D341Med (cell line): ENCODE measurements at regions not wholly inside any gene's neighbourhood (a gene's known extent, or its start where the extent isn't known, plus 50 kb on each side); places are given as distances from the start of the nearest gene placed in this dataset.

Experiments used
- DNase-seq: peaks from one replicate; pipeline ENCODE4 v3.0.0; 2012; ENCODE audit warnings: low spot score

DNA sequence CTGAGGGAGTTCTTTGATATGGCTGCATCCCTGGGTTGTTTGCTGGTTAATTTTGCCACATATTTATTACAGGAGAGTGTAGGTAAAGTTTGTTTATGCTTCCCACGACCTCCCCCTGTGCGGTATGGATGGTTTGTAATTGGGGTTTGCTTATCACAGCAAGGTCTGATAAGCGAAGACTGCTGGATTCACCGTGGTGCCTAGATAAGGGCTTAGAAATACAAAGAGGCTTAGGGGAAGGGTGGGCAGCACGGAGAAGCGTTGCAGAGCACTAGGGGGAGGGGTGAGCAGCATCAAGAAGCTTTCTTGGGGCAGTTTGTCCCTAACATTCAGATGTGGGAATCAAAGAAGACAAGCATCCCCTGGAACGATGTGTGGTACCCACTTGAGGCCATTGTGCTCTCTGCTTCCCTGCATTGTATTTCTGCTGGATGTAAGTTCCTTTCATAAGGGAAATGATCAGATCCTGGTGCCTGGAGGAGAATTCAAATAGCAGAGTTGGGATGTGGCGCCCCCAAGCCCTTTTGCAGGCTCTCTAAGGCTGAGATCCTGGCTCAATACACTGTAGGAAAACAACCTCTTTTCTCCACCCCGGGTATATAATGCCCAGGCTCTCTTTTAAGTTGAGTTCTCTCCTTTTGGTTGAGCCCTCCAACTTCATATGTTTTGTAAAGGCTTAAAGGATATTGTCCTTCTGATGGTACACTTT lies 598.1 kb upstream of the ADGRL4 start:
- no peak for DNase-seq

DNA sequence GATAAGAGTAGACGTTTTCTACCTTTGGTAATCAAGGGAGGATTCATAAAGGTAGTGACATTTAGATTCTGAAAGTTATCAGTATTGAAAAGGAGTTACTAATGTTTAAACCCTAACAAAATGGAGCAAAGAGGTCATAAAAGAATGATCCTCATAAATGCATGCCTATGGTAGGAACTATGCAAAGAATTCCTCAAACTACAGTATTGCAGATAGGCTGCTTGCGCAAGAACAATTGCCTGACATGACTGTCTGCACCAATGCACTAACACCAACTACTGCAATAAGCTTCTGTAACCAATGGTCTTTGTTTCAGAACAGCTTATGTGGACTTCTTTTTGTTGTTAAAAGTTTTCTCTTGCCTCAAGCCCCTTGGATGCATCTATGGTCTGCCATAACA lies 597.3 kb upstream of the ADGRL4 start:
- DNase-seq: no peak

DNA sequence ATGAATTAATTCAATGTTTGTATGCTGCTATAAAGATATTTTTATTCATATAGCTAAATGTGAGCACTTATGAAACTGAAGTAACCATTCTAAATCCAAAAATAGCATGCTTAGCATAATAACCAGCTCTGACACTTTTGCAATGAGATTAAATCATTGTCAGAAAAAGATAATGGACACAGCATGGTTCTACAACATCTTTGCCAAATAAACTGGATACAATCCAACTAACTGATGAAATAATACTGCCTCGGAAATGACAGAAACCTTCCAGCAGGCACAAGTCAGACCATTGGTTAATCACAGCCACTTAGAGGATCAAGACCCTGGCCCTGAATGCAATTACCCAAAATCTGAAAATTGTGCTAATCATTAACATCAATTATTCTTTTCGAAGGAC lies 592.7 kb upstream of the ADGRL4 start:
- DNase-seq: peak; percentile 30

DNA sequence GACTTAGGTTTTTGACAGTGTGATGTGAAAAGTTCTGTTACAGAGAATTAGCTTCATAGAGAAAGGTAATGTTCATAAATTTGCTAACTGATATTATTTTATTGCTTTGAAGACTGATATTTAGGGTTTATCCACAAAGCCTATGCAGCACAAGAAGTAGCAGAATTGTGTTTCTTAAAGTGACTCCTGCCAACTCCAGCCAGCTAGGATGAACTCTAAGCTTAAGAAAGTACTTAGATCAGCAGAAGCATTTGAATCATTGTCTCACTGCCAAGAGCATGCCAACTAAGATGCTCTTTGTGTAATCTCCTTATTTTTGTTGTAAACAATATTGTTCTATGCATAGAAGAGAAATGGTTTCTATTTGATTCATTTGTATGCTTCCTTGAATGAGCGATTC lies 589.4 kb upstream of the ADGRL4 start:
- DNase-seq: no peak

DNA sequence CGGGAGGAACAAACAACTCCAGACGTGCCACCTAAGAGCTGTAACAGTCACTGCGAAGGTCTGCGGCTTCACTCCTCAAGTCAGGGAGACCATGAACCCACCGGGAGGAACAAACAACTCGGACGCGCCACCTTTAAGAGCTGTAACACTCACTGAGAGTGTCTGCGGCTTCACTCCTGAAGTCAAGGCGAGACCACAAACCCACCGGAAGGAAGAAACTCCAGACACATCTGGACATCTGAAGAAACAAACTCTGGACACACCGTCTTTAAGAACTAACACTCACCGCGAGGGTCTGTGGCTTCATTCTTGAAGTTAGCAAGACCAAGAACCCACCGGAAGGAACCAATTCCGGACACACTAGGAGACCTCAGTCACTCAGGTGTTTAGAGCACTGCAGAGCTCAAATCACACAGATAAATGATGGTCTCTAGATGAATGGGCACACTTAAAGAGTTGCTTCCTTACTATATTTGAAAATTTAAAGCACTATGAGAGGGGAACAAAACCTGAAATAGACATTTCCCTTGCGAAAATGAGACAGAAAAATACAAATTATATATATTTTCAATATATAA lies 587.7 kb upstream of the ADGRL4 start:
- no peak for DNase-seq

DNA sequence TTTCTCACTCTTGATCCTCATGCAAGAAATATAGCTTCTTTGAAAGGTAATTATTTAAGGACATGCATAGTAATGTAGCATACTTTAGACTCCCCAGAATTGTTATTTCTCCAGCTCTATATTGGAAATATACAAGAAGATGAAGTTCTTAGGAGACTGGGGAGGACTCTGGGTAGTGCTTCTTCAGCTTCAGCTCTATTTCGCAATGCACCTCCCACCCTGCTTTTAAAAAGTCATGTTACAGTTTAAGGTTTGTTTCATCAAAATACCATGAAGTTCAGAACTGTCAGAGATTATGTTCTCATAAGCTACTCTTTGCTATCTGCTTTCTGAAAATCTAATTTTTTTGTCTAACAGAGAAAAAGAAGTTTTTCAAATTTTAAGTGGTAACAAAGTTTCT lies 586.2 kb upstream of the ADGRL4 start:
- no peak for DNase-seq

DNA sequence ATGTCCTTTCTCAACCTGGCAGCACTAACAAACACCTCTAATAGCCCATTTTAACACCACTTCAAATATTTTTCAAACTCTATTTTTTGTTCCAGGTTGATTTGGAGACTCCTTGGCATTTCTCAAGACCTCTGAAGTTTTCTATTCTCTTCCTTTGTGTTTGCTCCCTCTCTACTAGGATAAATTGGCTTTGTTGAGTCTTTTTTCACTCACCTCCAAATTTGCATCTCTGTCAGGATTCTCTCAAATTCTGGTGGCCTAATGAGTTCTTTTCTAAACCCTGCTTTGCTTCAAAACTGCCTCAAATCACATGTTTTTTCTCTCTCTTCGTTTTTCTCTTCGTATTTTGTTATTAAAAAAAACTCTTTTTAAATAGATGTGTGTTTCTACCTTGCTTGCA lies 582.2 kb upstream of the ADGRL4 start:
- no peak for DNase-seq

DNA sequence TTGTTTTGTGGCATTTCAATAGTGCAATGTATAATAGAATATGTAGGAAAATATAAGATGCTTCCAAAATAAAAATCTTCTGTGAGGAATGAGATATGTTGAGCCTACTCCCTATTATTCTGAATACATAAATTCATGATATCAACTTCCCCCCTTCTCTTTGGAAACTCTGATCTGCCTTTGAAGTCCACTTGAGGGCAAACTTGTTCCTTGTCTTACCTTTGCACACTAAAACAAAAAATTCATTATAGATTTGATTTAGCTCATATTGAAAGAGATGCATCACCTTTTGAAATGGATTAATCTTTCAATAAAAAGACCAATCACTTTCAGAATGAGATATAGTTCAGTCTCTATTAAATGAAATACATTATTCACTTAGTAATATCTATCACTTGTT lies 580.7 kb upstream of the ADGRL4 start:
- DNase-seq: no peak

DNA sequence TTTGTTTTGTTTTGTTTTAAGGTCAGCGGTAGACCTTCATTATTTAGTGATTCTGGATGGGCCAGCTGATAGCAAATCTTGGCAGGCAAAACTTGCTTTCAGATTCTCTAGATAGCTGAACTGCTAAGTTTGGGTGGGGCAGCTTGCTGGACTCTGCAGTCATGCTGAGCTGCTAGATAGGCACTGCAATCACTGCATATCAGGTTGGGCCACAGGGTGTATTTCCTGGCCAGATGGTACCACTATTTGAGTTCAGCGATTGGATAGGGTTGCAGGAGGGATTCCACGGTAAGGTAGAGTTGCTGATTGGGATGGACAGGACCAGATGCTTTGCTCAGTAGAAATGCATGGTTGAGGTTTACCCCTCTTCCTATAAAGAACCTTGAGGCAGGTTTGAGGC lies 579.3 kb upstream of the ADGRL4 start:
- no peak for DNase-seq

DNA sequence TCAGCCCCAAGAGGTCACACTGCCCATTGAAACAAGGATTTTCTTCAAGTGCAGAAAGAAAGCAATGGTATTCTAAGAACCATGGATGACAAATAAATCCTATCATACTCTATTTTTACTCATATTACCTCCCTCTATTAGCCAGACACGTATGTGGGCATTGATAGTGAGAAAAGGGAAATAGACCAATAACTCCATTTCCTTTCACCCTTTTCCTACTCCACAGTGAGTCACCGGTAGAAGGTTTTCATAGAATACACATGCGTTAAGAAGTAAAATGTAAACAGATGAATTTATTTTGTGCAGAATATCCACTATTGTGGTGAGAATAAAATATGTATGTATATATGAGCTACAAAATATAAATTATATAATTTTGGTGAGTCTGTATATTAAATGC lies 568.9 kb upstream of the ADGRL4 start:
- no peak for DNase-seq

DNA sequence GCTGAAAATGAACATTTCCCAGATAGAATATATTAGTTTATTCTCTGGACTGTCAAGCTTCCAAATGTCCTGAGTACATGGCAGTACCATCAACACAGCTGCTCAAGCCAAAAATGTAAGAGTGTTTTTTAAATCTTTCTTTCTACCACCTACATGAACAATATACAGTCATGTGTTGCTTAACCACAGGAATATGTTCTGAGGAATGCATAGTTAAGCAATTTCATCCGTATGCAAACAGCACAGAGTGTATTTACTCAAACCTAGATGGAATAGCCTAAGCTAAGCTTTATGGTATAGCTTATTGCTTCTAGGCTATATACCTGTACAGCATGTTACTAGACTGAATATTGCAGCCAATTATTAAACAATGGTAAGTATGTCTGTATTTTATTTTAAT lies 561.9 kb upstream of the ADGRL4 start:
- no peak for DNase-seq

DNA sequence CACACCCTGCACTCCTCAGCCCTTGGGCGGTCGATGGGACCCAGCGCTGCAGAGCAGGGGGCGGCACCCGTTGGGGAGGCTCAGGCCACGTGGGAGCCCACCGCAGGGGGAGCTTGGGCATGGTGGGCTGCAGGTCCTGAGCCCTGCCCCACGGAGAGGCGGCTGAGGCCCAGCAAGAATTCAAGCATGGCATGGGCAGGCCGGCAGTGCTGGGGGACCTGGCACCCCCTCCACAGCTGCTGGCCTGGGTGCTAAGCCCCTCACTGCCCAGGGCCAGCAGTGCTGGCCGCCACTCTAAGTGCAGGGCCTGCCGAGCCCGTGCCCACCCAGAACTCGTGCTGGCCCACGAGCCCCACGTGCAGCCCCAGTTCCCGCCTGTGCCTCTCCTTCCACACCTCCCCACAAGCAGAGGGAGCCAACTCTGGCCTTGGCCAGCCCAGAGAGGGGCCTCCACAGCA lies 555.0 kb upstream of the ADGRL4 start:
- DNase-seq: no peak

DNA sequence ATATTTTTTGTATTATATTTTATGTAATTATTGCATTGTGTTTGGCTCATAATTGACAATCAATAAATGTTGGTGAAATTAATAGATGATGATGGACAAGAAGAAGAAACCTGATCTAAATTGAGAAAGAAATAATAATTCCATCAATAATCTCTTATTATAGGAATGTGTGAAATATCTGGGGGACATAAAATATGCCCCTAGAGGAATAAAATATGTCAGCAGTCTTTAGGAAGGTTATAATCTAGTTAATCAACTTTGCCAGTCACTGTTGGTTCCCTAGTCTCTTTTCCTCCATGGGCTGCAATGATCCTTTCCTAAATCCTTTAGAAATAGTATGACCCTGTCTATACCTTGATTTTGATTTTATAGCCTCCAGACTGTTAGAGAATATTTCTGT lies 549.7 kb upstream of the ADGRL4 start:
- DNase-seq: no peak

DNA sequence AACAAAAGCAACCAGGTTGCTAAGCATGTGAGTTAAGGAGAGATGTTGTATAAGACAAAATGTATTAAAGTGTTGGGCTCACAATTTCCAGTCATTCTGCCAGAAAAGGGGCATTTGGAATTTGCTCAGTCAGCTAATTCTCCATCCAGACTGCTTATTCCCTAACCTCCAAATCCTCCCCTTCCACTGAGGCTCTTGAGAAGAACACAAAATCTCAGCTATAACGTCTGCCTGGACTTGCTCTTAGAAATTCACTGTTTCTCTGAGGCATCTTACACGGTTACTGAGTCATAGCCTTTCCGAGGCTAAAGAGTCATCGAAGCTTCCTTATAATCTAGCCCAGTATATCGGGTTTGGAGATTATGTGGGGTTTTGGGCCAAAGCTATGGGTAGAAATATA lies 548.2 kb upstream of the ADGRL4 start:
- DNase-seq: no peak

DNA sequence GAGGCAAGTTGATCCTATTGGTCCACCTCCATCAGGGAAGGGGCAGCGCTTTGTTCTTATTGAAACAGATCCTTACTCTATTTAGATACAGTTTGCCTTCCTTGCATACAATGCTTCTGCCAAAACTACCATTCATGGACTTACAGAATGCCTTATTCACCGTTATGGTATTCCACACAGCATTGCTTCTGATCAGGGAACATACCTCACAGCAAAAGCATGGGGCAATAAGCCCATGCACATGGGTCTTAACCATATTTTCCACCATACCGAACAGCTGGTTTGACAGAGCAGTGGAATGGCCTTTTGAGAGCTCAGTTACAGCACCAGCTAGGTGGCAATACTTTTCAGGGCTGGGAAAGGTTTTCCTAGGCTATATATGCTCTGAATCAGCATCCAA lies 544.8 kb upstream of the ADGRL4 start:
- no peak for DNase-seq

DNA sequence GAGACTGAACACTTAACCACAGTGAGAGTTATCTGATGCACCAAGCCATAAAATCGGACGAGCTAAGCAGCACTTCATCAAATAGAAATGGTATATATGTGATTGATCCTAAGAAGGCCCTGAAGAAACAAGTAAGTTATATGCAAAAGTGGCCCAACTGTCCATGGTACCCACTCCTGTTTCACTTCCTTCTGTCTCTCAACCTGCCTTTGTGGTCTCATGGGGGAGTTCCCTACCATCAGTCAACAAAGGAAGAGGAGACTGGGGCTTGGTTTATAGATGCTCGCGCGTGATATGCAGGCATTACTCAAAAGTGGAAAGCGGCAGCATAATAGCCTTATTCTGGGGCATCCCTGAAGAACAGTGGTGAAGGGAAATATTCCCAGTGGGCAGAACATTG lies 543.9 kb upstream of the ADGRL4 start:
- no peak for DNase-seq

DNA sequence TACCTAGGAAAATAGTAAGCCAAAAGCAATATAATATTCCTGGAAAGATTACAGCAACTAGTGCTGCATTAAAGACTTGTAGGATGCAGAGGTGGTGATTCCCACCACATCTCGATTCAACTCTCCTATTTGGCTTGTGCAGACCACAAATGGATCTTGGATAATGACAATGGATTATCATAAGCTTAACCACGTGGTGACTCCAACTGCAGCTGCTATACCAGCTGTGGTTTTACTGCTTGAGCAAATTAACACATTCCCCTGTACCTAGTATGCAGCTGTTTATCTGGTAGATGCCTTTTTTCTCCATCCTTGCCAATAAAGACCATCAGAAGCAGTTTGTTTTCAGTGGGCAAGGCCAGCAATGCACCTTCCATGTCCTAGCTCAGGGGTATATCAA lies 542.7 kb upstream of the ADGRL4 start:
- DNase-seq: peak; percentile 13

DNA sequence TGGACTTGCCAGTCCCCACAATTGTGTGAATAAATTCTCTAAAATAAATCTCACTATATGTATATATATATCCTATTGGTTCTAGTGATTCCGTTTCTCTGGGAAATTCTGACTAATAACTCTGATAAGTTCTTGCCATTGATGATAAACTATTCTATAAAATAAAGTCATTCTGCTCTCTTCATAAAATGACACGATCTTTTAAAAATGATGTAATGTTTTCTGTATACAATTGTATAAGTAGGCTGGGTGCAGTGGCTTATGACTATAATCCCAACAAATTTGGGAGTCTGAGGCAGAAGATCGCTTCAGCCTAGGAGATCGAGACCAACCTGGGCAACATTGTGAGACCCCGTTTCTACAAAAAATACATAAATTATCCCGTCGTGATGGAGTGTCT lies 541.0 kb upstream of the ADGRL4 start:
- DNase-seq: no peak

DNA sequence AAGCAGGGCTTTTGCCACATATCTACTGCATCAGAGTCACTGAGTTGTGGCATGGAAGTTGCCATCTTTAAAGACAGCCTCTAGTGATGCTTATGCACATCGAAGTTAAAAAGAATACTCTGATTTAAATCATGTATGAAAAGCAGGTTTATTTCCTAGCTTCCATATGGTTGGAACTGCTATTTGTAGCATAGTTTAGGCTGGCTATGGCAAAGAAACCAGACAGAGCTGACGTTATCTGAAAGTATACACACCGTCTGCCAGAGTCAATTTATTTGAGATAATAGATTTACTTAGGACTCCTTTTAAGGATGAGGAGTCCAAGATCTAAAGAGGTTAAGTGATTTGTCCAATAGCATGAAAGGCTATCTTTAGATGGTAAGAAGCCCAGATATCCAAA lies 536.9 kb upstream of the ADGRL4 start:
- DNase-seq: no peak

DNA sequence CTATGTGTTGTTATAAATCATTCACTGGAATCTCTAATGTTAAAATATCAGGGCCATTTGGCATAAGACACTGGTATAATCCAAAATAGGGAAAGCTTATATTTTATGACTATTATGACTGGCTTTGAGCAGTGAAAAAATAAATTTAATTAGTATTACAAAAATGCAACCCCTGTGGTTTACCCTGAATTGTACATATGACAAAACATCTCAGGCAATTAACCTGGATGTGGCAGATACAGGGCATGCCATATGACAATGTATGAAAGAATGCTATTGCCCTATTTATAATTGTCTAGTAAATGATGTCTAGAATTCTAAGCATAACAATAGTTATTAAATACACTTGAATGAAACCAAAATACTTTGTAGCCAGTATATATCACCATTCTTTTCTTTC lies 532.5 kb upstream of the ADGRL4 start:
- DNase-seq: no peak

DNA sequence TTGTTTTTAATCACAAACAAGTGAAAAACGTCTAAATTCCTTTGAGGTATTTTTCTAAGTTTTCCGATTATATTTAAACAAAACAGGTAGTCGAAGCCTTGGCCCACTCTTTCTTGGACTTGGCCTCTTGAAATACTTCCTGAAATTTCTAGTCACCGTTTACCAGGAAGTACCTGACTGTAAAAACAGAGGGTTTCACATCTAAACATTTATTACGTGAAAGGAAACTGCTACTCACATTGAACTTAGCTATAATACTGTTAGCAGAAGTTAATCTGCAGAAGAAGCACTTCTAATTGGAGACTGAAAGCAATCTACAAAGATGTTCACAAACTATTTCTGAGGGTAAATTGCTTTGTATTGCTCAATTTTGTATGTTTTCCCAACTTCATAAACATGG lies 526.0 kb upstream of the ADGRL4 start:
- DNase-seq: no peak

DNA sequence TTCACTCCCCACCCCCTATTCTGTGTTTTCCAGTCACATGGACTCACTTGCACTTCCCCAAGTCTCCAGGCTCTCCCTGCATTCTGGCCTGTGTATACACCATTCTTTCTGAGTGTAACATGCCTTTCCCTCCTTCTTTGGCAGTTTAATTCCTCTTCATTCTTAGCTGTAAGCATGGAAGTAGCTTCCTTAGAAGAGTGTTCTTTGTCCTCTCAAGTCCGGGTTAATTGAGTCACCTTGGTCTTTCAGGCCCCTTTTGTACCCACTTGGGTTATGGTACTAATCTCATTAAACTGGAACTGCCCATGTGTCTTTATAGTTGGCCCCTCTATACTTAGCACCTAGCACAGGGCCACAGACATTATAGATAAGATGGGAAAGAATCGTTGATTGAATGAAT lies 525.3 kb upstream of the ADGRL4 start:
- DNase-seq: no peak

DNA sequence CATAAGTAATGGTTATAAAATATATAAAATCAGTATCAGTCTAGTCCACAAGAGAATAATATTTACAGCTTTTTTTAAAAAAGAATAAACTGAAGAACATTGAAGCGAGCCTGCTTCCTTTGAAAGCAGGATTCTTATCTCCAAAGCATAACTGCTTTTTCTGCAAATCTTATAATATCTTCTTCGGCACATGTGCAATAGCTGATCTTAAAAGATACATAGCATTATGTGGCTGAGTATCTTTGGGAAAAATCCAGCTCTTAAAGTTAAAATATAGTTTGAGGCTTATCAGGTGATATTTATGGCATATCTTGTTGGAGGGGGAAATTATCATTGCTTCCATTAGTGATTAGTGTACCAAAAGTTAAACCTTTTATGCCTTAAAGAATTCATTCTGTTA lies 523.9 kb upstream of the ADGRL4 start:
- no peak for DNase-seq

DNA sequence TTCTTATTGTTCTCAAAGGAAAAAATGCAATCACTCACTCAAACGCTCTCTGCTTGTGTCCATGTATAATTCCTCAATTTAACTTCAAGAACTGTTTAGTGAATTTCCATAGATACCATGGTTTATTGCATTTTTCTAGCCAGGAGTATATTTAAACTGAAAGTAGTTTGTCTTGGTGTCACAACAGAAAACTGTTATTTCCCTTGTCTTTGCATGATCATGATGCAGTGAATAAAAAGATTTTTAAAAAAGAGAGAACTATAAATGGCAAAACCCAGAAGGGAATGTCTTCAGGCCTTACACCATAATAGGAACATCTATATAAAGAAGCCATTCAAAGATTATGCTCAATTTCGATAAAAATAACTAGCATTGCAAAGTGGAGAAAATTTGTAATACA lies 523.5 kb upstream of the ADGRL4 start:
- DNase-seq: no peak
